ENCODE measurements at regions not wholly inside any gene's neighbourhood (a gene's known extent, or its start where the extent isn't known, plus 50 kb on each side); places are given as distances from the start of the nearest gene placed in this dataset.

- H3K27me3 ChIP-seq (ENCODE audit: control insufficient read depth, insufficient read depth, low read length), result no peaks in the 10 kb centered on the region
- DNase-seq (ENCODE audit: low read depth), result no peak
- TF ChIP-seq CTCF (IDR thresholded peaks at IDR 0.05; ENCODE audit: insufficient read depth, low read length, poor library complexity, severe bottlenecking), result no peak
- H3K4me3 ChIP-seq (ENCODE audit: low read depth, low read length), result no peak overlapping the region
- no peaks in the 10 kb centered on the region for H3K36me3 ChIP-seq (ENCODE audit: control insufficient read depth, insufficient read depth, low read length)
Observed at GRCh38 chr3:190192739-190193138, 72.0 kb upstream of the P3H2 start.

DNA sequence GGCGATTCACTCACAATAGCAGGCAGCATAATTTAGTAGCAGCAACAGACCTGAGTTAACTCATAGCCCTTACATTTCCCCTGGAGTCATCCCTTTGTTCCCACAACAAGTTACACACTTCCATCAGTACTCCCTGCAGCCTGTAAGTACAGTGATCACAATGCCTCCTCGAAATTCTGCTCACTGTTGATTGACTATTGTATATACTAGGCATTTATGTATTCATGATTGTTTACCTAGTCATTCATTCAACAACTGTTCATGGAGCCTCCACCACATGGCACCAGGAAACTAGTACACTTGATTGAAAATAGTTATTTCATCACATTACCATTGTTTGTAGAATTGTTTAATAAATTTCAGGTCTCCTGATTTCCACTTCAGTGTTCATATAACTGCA, 71.4 kb upstream of the P3H2 start:
- Histone ChIP-seq H3K4me3 (ENCODE audit: low read depth, low read length) (no peak overlapping the region), H3K27me3 (ENCODE audit: control insufficient read depth, insufficient read depth, low read length) (no peaks in the 10 kb centered on the region), H3K36me3 (ENCODE audit: control insufficient read depth, insufficient read depth, low read length) (no peaks in the 10 kb centered on the region)
- DNase-seq (ENCODE audit: low read depth), result no peak
- no peak for TF ChIP-seq CTCF (IDR thresholded peaks at IDR 0.05; ENCODE audit: insufficient read depth, low read length, poor library complexity, severe bottlenecking)

DNA sequence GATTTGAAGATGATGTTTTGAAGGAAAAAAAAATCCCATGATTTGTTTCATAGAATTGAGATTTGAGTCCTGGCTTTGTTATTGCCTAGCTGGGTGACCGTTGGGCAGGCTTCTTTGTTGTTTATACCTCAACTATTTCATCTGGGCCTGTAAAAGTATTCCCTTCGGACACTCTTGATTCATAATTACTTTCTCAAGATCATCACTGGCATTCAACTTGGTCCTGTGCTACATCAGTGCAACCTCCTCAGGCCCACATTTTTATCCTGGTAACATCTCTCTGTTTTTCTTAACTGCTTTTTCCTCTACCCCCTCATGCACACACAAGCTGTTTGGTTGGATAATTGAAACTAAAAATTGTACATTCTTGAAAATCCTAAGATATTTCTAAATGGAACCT, 67.5 kb upstream of the P3H2 start:
- no peak for TF ChIP-seq CTCF (IDR thresholded peaks at IDR 0.05; ENCODE audit: insufficient read depth, low read length, poor library complexity, severe bottlenecking)
- Histone ChIP-seq H3K4me3 (ENCODE audit: low read depth, low read length) (no peak overlapping the region), H3K36me3 (ENCODE audit: control insufficient read depth, insufficient read depth, low read length) (no peaks in the 10 kb centered on the region), H3K27me3 (ENCODE audit: control insufficient read depth, insufficient read depth, low read length) (no peaks in the 10 kb centered on the region)
- DNase-seq (ENCODE audit: low read depth), result no peak

DNA sequence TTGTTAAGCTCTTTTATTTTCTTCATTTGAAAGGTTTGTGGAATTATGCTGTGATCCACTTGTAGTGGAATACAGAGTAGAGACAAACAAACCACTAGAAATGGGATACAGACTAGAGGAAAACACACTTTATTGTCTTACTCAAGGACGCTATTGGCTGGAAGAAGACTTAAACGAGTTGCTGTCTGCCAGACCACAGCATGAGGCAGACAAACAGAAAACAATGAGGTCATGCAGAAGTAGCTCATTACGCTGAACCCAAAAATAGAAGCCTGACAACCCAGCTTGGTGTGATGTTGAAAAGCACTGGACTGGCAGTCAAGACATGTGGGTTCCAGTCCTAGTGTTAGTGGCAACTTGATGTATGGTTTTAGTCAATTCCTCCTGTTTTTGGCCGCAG, 62.4 kb upstream of the P3H2 start:
- DNase-seq (ENCODE audit: low read depth), result peak; percentile 80

GRCh38 chr3:190182418-190183043, 61.8 kb upstream of the P3H2 start:
- H3K4me3 ChIP-seq (ENCODE audit: low read depth, low read length), result no peak overlapping the region
- no peak for DNase-seq (ENCODE audit: low read depth)

More for the DNA sequence above, 62.4 kb upstream of the P3H2 start:
- Histone ChIP-seq H3K27me3 (ENCODE audit: control insufficient read depth, insufficient read depth, low read length) (no peaks in the 10 kb centered on the region), H3K36me3 (ENCODE audit: control insufficient read depth, insufficient read depth, low read length) (no peaks in the 10 kb centered on the region), H3K4me3 (ENCODE audit: low read depth, low read length) (no peak overlapping the region)
- TF ChIP-seq CTCF (IDR thresholded peaks at IDR 0.05; ENCODE audit: insufficient read depth, low read length, poor library complexity, severe bottlenecking), result no peak

More at GRCh38 chr3:190182418-190183043, 61.8 kb upstream of the P3H2 start:
- Histone ChIP-seq H3K27me3 (ENCODE audit: control insufficient read depth, insufficient read depth, low read length) (no peaks in the 10 kb centered on the region), H3K36me3 (ENCODE audit: control insufficient read depth, insufficient read depth, low read length) (no peaks in the 10 kb centered on the region)
- no peak for TF ChIP-seq CTCF (IDR thresholded peaks at IDR 0.05; ENCODE audit: insufficient read depth, low read length, poor library complexity, severe bottlenecking)

Measured in kidney epithelial cell (primary cell).